ENCODE measurements at regions not wholly inside any gene's neighbourhood (a gene's known extent, or its start where the extent isn't known, plus 50 kb on each side); places are given as distances from the start of the nearest gene placed in this dataset.

DNA sequence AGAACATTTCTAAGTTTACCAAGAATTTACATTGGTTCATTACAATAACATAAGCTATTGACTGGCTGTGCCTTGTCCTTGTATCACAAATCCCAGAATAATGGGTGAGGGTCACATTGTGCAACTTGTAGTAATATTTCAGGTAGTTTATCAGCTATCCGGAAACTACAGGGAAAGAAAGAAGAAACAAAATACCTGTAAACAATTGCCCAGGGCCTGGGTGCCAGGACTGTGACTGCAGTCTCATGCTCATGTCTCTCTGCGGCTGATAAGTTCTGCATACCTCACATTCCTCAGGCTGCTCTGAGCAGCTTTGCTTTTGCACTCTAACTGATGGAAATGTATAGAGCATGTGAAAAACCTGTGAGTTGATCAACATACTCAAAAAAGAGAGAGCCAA, 131.8 kb upstream of the TRIM24 start:
- TF ChIP-seq, protein P1, sequence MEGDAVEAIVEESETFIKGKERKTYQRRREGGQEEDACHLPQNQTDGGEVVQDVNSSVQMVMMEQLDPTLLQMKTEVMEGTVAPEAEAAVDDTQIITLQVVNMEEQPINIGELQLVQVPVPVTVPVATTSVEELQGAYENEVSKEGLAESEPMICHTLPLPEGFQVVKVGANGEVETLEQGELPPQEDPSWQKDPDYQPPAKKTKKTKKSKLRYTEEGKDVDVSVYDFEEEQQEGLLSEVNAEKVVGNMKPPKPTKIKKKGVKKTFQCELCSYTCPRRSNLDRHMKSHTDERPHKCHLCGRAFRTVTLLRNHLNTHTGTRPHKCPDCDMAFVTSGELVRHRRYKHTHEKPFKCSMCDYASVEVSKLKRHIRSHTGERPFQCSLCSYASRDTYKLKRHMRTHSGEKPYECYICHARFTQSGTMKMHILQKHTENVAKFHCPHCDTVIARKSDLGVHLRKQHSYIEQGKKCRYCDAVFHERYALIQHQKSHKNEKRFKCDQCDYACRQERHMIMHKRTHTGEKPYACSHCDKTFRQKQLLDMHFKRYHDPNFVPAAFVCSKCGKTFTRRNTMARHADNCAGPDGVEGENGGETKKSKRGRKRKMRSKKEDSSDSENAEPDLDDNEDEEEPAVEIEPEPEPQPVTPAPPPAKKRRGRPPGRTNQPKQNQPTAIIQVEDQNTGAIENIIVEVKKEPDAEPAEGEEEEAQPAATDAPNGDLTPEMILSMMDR (IDR thresholded peaks at IDR 0.05), result no peak
- TF ChIP-seq POLR2A (IDR thresholded peaks at IDR 0.05), result no peak
